NB4 (cell line): ENCODE measurements at regions not wholly inside any gene's neighbourhood (a gene's known extent, or its start where the extent isn't known, plus 50 kb on each side); places are given as distances from the start of the nearest gene placed in this dataset.

ENCODE experiments used
- DNase-seq: peaks from one replicate; pipeline ENCODE4 v3.0.0; 2010; ENCODE audit warnings: low read depth
- H3K4me3 ChIP-seq: one replicate; pipeline ENCODE4 v1.5.1; 2011; ENCODE audit warnings: mild to moderate bottlenecking, low read depth, low read length, moderate library complexity
- CTCF ChIP-seq: IDR thresholded peaks from one replicate; pipeline ENCODE4 v1.5.1; 2012; ENCODE audit warnings: low read depth, low read length
- MAX ChIP-seq: IDR thresholded peaks from 2 replicates; pipeline ENCODE4 v1.6.1; 2011; ENCODE audit warnings: low read depth, low read length
- MYC ChIP-seq: IDR thresholded peaks from 2 replicates; pipeline ENCODE4 v1.6.1; 2011; ENCODE audit warnings: low read depth, low read length
- POLR2A ChIP-seq: IDR thresholded peaks from 2 replicates; pipeline ENCODE4 v1.6.1; 2011; ENCODE audit warnings: mild to moderate bottlenecking; ENCODE audit not compliant: insufficient read length; ENCODE audit errors: extremely low read depth

GRCh38 chr22:44623771-44624510 is 78.1 kb upstream of the PRR5 start:
- TF ChIP-seq CTCF (peak; percentile 20), MAX (no peak)
- peak; percentile 69 for DNase-seq
- H3K4me3 ChIP-seq, result no peak overlapping the region

GRCh38 chr22:44622679-44623078 is 79.3 kb upstream of the PRR5 start:
- no peak for DNase-seq
- no peak for TF ChIP-seq POLR2A
- TF ChIP-seq MYC, result no peak
- TF ChIP-seq MAX, result no peak
- TF ChIP-seq CTCF, result no peak
- H3K4me3 ChIP-seq, result no peak overlapping the region

- DNase-seq, result no peak
Measured at GRCh38 chr22:44622147-44622427, 79.9 kb upstream of the PRR5 start.

GRCh38 chr22:44621401-44622146 is 80.4 kb upstream of the PRR5 start:
- H3K4me3 ChIP-seq, result no peak overlapping the region
- no peak for TF ChIP-seq MAX
- no peak for TF ChIP-seq POLR2A
- TF ChIP-seq MYC, result no peak
- no peak for TF ChIP-seq CTCF
- DNase-seq, result no peak

More at GRCh38 chr22:44622147-44622427, 79.9 kb upstream of the PRR5 start:
- TF ChIP-seq POLR2A (no peak), MYC (no peak), CTCF (no peak), MAX (no peak)
- H3K4me3 ChIP-seq, result no peak overlapping the region

- no peak for DNase-seq
- no peak overlapping the region for H3K4me3 ChIP-seq
Measured at GRCh38 chr22:44620841-44621257, 81.2 kb upstream of the PRR5 start.

More at GRCh38 chr22:44620841-44621257, 81.2 kb upstream of the PRR5 start:
- TF ChIP-seq CTCF (no peak), MAX (no peak), MYC (no peak), POLR2A (no peak)
